NCI-H526 treated with DMSO at 0.1 percent for 48 hours (cell line): ENCODE measurements at regions not wholly inside any gene's neighbourhood (a gene's known extent, or its start where the extent isn't known, plus 50 kb on each side); places are given as distances from the start of the nearest gene placed in this dataset.
"Not testable (repeated sequence)": the region's sequence is repeated elsewhere in the genome, so short reads cannot be mapped to it uniquely, and the experiment has no call there.

Source experiments
- DNase-seq: peaks from one replicate; lab custom pipeline; 2025; lab: John Stamatoyannopoulos, UW

DNA sequence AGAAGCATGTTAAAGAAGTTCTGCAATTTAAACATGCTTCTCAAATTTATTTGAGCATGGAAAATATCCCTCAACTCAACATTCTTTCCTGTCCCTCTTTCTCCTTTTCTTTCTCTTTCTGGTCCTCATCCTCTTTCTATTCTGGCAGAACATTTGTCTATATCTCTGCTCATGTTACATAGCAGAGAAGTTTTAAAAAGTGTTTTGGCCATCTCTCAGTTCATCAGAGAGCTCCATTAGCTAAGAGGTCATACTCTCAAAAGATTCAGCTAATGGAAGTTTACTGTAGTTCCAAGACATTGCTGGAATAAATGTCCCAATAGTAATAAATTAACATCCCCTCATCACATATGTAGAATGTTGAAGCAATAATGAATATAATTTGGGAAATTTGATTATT is 53.5 kb downstream of the XCL2 start:
- DNase-seq, result no peak

DNA sequence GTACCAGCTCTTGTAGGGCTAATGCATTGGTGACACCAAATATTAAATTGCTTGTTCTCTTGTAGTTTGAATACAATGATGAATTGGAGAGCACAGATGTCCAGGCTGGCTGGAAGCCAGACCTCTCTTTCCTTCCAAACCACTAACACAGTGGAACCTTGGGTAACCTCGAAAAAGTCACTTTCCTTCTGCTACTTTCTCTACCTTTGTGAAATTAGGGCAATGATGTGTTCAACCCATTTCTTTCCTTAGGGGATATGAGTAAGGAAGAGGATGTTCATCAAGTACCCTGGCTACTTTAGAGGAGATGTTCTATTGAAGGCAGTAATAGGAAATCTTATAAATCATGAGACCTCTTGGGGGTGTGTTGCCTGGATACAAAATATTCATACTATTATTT is 55.7 kb downstream of the XCL2 start:
- no peak for DNase-seq

DNA sequence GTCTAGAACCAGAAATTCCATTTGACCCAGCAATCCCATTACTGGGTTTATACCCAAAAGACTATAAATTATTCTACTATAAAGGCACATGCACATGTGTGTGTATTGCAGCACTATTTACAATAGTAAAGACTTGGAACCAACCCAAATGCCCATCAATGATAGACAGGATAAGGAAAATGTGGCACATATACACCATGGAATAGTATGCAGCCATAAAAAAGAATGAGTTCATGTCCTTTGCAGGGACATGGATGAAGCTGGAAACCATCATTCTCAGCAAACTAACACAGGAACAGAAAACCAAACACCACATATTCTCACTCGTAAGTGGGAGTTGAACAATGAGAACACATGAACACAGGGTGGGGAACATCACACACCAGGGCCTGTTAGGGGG is 57.0 kb downstream of the XCL2 start:
- not testable (repeated sequence) for DNase-seq

DNA sequence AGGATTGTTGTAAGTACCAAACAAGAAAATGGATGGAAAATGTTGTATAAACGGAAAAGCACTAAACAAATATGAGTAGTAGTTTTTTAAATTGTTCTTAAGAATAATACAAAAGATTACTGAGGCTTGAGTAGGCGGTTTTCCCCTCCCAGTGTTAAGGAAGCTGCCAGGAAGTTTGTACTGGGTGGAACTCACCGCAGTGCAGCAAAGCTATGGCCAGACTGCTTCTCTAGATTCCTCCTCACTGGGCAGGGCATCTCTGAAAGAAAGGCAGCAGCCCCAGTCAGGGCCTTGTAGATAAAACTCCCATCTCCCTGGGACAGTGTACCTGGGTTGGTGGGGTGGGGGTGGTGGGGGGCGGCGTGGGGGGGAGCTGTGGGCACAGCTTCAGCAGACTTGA is 58.7 kb downstream of the XCL2 start:
- no peak for DNase-seq

DNA sequence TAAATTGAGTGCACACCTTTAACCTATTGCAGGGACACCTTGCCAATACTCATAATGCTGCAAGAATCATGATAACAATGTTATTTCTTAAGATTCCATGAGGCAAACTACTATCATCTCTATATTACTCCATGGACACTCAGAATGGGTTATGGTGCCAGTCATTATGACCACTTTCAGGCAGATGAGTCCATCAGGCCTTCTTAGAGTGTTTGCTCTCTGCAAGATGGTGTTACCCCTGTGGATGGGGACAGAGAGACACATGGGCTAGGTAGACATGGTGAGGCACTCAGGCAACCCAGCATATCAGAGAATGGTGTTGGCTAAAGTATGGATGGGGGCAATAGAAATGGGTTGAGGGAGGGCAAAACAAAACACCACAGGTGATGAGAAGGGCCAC is 59.7 kb downstream of the XCL2 start:
- DNase-seq, result no peak

DNA sequence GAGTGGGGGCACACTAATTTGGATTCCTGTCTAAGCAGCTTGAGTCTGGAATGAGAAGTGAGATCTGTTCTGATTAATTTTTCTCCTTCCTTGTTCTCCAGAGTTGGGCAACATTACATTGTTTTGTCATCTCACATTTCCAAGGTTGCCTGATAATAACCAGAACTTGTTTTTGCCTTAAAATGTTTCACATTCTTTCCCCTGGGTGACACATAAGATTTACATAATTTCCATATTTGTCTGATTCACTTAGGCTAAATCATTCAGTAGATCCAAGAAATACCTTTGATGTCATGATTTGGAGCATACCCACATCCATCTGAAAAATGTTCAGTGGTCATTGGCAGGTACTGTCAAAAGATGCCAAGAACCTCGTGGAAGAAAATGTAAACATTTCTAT is 60.3 kb downstream of the XCL2 start:
- no peak for DNase-seq

DNA sequence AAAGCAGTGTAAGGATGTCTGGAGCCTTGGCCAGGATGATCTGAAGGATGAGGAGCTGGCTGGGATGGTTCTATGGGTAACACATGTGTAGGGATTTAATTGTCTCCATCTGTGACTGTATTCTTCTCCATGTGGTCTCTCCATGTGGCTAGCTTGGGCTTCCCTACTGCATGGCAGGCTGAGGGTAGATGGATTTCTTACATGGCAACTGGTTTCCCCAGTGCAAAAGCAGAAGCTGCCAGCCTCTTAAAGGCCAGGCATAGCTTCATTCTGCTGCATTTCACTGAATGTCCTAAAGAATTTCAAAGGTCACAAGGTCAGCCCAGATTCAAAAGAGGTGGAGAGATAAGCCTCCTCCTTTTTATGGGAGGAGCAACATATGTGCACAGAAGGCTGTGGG is 61.7 kb downstream of the XCL2 start:
- DNase-seq, result no peak

DNA sequence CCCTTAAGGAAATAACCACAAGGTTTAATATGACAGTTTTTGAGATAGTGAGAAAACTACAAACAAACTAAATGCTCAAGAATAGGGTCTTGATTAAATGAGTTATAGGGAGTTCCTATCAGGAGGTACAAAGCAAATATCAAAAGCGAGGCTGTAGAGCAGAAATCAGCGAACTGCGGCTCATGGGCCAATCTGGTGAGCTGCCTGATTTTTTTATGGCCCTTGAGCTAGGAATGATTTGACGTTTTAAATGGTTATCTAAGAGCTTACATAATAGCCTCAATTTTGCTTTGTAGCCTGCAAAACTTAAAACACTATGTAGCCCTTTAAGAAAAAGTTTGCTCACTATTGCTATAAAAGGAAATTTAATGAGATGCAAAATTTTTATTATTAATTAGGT is 62.2 kb downstream of the XCL2 start:
- no peak for DNase-seq

DNA sequence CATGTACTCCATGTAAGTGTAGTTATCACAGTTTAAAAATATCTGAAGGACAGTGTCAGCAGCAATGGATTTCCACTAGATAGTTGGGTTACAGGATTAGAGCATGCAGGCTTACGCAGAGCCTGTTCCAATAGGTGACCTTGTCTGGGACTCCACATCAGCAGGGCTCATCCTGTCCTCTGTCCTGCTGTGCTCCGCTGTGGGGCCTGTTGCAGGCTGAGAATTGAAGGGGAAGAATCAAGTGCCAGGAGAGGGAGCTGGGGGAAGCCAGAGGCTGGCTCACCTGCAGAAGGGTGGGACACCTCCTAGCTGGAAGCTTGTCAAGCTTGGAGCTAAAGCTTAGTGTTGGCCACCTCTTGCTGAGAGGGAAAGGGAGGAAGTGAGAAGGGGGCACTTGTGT is 62.8 kb downstream of the XCL2 start:
- no peak for DNase-seq

DNA sequence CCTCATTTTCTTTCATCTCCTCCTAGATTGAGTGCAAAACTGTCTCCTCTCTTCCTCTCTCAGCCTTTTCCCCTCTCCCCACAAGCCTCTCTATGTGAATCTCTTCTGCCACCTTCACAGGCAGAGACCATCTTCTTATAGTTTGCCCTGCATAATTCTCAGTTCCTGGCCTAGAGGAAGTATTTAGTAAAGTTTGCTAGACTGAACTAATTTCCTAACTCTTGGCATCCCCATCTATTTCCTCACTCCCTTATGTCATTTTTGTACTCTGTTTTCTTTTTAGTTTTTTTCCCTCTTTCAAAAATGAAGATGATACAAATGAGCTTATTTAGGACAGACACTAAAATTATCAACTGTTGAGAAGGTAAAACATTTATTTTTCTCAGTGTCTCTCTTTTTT is 66.0 kb downstream of the XCL2 start:
- DNase-seq, result no peak

DNA sequence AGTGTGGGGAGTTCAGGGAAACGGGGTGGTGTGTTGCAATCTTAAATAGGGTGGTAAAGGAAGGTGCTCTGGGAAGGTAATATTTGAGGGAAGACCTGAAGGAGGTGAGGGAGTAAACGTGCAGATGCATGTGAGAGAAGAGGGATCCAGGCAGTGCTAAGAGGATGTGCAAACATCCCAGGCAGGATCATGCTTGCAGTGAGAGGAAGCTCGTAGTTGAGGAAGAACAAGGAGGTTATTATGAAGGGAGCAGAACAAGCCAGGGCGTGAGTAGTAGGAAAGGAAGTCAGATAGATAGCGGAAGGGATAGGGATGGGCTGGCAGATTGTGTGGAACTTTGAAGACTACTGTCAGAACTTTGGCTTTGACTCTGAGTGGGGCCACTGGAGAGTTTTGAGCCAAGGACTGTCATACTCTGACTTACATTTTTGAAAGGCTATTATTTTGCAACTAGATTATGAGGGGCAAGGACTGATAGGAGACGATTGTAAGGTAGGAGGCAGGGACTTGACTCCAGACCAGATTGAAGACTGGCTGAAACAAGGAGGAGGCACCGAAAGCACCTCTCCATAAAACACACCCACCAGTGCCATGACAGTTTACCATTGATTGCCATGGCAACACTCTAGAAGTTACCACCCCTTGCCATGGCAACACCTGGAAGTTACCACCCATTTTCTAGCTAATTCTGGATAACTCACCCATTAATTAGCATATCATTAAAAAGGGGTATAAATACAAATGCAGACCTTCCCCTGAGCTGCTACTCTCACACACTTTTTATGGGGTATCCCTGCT is 67.0 kb downstream of the XCL2 start:
- DNase-seq, result no peak

DNA sequence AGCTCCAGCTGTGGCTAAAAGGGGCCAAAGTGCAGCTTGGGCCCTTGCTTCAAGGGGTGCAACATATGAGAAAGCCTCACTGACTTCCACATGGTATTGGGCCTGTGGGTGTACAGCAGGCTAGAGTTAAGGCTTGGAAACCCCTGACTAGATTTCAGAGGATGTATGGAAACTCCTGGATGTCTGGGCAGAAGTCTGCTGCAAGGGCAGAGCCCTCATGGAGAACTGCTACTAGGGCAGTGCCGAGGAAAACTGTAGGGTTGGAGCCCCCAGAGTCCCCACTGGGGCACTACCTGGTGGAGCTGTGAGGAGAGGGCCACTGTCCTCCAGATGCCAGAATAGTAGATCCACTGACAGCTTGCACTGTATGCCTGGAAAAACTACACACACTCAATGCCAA is 69.5 kb downstream of the XCL2 start:
- no peak for DNase-seq

DNA sequence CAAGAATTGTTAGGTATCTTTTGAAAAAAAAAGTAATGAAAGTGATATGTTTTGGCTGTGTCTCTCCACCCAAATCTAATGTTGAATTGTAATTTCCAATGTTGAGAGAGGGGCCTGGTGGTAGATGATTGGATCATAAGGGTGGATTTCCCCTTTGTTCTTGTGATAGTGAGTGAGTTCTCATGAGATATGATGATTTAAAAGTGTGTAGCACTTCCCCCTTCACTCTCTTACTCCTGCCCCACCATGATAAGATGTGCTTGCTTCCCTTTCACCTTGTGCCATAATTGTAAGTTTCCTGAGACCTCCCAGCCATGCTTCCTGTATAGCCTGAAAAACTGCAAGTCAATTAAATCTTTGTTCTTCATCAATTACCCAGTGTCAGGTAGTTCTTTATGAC is 70.7 kb downstream of the XCL2 start:
- DNase-seq, result no peak

DNA sequence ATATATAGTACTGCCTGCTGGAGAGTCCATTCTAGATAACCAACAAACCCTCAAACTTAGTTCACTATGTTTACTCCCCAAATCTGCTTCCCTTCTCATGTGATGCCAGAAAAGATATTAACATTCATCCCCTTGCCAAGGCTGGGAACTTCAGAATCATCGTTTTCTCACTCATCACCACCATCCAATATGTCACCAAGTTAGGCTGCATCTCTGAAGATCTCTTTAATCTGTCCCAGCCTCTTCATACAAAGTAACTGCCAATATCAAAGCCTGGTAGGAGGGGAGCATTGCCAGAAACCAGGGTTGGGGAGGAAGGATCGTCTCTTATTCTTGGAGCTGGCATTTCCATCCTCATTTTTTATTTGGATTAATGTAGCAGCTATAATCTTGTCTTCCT is 71.6 kb downstream of the XCL2 start:
- no peak for DNase-seq

DNA sequence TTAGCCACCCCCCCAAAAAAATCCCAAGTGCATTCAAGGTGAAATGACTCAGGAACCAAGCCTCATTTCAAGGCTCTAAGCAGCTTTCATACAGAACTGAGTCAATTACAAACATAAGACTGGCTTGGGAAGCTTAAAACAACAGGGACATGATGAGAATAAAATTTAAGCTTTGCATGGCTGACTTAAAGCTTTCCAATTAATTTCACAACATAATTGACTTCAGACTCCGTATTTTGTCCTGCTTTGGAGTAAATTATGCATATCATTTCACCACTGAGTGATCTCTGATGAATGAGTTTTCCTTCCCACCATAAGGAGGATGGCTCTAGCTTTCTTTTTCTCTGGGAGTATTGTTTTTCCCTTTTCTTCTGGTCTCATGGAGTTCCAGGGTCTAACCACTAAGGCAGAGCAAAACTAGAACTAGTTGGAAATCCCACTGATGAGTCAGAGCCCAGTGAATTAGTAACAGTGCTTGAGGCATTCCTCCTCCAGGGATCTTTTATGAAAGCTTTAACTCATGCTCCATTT is 72.8 kb downstream of the XCL2 start:
- no peak for DNase-seq

DNA sequence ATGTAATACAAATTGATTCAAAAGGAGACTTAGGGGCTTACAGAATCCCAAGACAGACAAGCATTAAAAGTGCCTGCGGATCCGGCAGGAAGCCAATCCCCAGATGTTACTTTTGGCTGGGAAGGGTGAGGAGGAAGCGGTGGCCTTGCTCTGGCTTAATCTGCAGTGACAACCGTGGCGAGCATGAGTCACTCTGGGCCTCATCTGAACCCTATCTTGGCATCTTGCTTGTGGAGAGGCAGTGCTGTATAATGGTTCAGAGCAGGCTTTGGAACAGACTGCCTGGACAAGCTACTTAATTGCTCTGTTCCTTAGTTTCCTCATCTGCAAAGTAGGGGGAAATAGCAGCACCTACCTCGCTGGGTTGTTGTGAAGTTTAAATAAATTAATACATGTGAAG is 74.1 kb downstream of the XCL2 start:
- DNase-seq, result no peak

DNA sequence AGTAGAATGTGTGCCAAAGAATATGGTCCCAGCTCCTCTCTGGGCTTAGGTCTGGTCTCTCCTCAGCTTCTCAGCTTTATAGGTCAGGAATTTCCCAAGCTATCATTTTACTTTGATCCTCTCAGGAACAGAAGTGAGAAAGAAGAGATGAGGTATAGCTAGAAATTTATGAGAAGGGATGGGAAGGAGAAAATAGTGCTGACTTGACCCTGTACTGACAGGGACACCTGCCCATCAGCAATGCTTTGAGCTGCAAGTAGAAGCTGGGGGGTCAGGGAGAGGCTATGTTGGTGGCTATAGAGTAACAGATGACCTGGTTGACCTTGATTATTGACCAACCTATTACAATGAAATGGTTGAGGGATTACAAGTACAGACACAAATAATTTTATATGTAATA is 75.0 kb downstream of the XCL2 start:
- DNase-seq, result no peak

DNA sequence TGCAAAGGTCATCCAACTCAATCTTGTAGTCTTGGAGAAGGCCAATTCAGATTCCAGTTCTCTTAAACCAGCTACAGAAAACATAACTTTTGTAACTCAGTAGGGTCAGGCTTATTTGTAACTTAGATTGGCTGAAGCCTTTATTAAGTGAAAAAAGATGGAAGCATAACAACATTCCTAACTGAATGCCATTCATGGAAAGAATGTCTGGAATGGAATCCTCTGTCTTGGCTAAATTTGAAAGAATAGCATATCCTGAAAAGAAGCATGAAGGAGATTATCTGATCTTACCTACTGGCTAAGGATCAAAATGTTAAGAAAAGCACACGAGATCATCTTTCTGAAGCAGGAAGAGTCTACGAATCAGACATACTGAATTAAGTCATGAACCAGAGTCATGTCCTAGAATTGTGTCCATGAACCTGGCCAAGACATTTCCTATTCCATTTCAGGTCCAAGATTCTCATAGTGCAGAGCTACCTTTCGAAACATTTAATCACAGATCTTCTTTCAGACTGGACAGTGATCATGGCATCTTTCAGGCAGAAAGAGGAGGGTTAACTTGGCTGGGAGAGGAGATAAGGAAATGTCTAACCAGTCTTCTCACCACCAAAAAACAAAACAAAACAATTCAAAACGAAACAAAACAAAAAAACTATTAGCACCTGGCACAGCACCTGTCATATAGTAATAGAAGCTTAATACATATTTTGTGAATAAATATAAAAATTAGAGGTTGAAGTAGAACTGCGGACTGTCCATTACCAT is 75.6 kb downstream of the XCL2 start:
- DNase-seq, result no peak

DNA sequence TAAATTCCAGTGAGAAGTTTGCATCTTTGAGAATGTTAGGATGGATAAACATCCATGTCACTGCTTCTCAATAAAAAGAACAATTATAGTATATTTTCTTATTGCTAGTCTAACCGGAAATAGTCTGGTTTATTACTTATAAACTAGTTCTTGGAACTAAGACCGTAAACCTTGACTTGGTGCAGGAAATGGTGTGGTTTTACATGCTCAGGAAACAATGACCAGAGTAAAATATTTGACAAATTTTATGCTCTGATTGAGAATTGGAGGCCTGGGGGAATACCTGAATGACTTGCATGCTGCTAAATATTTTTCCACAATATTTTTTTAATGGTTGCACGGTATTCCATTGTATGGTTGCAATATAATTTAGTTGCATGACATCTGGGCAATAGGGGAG is 76.3 kb downstream of the XCL2 start:
- no peak for DNase-seq

DNA sequence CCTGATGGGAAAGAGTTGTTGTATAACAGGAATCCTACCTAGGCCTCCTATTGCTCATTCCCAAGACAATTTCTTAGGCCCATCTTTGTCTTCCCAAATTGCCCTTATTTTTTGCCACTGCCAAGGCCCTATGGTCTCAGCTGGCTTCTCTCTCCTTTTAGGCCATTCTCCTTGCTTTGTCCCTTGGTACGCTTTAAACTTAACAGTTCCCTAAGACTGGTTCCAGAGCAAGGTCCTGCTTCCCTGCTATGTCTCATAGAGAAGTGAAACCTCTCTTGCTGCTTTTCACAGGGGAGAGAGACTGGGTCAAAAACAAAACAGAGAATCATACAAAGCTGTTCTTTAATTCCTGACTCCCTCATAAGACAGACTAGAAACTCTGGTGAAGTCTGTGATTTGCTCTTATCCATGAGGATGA is 77.1 kb downstream of the XCL2 start:
- DNase-seq, result no peak

DNA sequence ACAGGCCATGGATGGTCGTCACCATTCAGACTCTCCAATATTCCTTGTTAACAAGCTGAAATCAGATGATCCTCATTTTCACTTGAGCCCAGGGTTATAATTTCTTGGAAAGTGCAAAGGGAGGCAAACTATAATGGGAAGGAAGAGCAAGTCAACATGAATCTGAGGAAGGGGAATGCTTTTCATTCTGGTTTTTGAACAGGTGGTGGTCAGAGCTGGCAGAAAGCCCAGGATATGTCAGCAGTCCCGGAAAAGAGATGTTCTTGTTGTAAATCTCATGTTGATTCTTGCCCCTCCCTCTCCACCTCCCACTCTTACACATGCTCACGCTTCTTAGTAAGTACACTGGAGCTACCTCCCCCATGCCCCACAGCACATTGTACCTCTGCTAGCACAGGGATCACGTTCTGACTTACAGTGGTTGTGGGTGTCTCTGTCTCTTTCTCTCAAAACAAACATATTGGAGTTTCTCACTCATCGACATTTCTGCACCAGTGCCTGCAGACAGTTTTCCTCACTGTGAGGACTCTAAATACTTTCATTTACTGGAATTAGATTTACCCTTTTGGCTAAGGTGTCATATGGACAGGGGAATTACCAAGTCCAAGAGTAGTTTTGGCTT is 77.6 kb downstream of the XCL2 start:
- no peak for DNase-seq

DNA sequence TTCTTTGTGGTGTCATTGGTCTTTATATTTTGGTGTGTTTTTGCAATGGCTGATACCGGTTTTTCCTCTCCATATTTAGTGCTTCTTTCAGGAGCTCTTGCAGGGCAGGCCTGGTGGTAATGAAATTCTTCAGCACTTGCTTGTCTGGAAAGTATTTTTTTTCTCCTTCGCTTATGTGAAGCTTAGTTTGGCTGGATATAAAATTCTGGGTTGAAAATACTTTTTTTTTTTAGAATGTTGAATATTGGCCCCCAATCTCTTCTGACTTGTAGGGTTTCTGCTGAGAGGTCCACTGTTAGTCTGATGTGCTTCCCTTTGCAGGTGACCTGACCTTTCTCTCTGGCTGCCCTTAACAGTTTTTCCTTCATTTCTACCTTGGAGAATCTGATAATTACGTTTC is 82.7 kb downstream of the XCL2 start:
- DNase-seq, result not testable (repeated sequence)

DNA sequence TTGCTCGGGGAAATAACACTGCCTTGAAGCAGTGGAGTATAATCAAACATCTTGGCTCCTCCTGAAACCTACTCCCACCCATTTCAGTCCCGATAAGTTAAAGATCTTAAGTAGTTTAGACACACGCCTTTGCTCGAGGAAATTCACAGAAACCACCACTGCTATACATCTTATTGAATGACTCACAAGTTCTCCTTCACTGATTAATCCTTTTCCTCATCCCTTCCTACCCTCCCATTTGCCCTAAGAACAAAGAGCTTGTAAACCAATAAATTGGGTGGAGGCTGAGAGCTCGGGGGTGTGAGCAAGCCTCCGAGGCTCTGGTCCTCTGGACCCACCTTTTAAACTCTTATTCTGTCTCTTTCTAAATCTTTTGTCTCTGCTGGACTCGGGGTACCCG is 86.5 kb downstream of the XCL2 start:
- not testable (repeated sequence) for DNase-seq
